GM12891 (cell line): ENCODE measurements at regions not wholly inside any gene's neighbourhood (a gene's known extent, or its start where the extent isn't known, plus 50 kb on each side); places are given as distances from the start of the nearest gene placed in this dataset.

Source experiments
- POLR2A ChIP-seq: IDR thresholded peaks from 2 replicates; pipeline ENCODE4 v1.6.1; 2011; ENCODE audit warnings: low read depth, low read length, control low read depth
- TAF1 ChIP-seq: IDR thresholded peaks from 2 replicates; pipeline ENCODE4 v1.6.1; 2011; ENCODE audit warnings: low read depth, low read length, control low read depth

DNA sequence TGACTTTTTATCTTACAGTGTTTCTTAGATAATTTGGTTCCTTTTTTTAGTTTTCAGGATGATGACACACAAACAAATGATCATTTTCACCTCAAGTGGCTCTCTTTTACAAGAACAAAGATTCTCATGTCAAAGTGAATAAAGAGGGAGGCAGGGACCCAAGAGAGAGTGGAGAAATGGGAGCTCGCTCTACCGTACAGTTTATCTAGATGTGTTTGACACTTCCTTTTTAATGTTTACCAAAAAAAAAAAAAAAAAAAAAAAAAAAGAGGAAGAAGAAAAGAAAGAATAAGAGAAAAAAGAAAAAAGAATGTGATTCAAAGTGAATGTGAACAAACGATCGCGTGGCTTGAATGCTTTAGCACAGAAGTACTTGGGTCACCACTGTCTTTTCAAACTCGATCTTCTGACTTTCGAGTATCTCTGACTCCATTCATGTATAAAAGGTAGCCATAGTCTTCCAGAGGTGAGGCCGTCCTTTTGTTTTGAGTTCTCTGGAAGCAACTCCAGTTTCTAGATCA is 75.6 kb upstream of the GRXCR1 start:
- TF ChIP-seq TAF1 (no peak), POLR2A (no peak)
